ENCODE measurements at regions not wholly inside any gene's neighbourhood (a gene's known extent, or its start where the extent isn't known, plus 50 kb on each side); places are given as distances from the start of the nearest gene placed in this dataset.

DNA sequence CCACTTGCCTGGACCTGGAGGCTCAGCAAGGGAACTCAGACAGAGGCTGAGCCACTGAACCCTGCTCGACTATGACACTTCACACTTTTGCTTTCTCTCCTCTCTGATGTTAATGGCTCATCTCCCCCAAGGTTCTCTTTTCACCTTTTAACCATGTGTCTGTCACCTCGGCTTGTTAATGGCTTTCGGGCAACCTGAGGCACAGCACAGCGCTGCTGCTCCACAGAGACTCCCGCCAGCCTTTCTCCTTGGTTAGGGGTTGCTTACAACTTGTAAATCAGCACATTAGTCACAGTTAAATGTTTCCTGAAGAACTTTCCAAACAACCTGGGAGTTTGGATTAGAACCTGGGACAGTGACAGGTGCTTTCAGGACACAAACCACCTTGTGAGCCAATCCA lies 136.2 kb upstream of the TBX20 start:
- TF ChIP-seq CREB1 (IDR thresholded peaks at IDR 0.05; ENCODE audit: low read depth) (no peak), RAD21 (IDR thresholded peaks at IDR 0.05; ENCODE audit: low read depth) (no peak), TAF1 (IDR thresholded peaks at IDR 0.05; ENCODE audit: low read depth) (no peak), TEAD4 (IDR thresholded peaks at IDR 0.05) (no peak), EP300 (IDR thresholded peaks at IDR 0.05; ENCODE audit: borderline replicate concordance) (no peak), CEBPB (IDR thresholded peaks at IDR 0.05) (no peak), ZBTB7A (IDR thresholded peaks at IDR 0.05; ENCODE audit: low read depth) (no peak), YY1 (IDR thresholded peaks at IDR 0.05; ENCODE audit: low read depth) (no peak), USF1 (IDR thresholded peaks at IDR 0.05) (no peak), FOXM1 (IDR thresholded peaks at IDR 0.05; ENCODE audit: borderline replicate concordance, low read depth) (no peak)
- TF ChIP-seq, protein P1, sequence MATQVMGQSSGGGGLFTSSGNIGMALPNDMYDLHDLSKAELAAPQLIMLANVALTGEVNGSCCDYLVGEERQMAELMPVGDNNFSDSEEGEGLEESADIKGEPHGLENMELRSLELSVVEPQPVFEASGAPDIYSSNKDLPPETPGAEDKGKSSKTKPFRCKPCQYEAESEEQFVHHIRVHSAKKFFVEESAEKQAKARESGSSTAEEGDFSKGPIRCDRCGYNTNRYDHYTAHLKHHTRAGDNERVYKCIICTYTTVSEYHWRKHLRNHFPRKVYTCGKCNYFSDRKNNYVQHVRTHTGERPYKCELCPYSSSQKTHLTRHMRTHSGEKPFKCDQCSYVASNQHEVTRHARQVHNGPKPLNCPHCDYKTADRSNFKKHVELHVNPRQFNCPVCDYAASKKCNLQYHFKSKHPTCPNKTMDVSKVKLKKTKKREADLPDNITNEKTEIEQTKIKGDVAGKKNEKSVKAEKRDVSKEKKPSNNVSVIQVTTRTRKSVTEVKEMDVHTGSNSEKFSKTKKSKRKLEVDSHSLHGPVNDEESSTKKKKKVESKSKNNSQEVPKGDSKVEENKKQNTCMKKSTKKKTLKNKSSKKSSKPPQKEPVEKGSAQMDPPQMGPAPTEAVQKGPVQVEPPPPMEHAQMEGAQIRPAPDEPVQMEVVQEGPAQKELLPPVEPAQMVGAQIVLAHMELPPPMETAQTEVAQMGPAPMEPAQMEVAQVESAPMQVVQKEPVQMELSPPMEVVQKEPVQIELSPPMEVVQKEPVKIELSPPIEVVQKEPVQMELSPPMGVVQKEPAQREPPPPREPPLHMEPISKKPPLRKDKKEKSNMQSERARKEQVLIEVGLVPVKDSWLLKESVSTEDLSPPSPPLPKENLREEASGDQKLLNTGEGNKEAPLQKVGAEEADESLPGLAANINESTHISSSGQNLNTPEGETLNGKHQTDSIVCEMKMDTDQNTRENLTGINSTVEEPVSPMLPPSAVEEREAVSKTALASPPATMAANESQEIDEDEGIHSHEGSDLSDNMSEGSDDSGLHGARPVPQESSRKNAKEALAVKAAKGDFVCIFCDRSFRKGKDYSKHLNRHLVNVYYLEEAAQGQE (IDR thresholded peaks at IDR 0.05; ENCODE audit: low read depth), result no peak

GRCh38 chr7:35389636-35390035 lies 135.7 kb upstream of the TBX20 start:
- TF ChIP-seq NFIC (IDR thresholded peaks at IDR 0.05), result no peak
- no peak for TF ChIP-seq CREB1 (IDR thresholded peaks at IDR 0.05; ENCODE audit: low read depth)
- TF ChIP-seq TEAD4 (IDR thresholded peaks at IDR 0.05), result no peak
- TF ChIP-seq TCF12 (IDR thresholded peaks at IDR 0.05; ENCODE audit: low read depth), result no peak
- no peak for TF ChIP-seq EP300 (IDR thresholded peaks at IDR 0.05; ENCODE audit: borderline replicate concordance)
- TF ChIP-seq FOXM1 (IDR thresholded peaks at IDR 0.05; ENCODE audit: borderline replicate concordance, low read depth), result no peak
- no peak for TF ChIP-seq YY1 (IDR thresholded peaks at IDR 0.05; ENCODE audit: low read depth)
- TF ChIP-seq ZBTB7A (IDR thresholded peaks at IDR 0.05; ENCODE audit: low read depth), result no peak
- TF ChIP-seq TAF1 (IDR thresholded peaks at IDR 0.05; ENCODE audit: low read depth), result no peak
- no peak for TF ChIP-seq MAX (IDR thresholded peaks at IDR 0.05)
- TF ChIP-seq EGR1 (IDR thresholded peaks at IDR 0.05), result no peak
- no peak for TF ChIP-seq USF1 (IDR thresholded peaks at IDR 0.05)
- TF ChIP-seq, protein P1 (IDR thresholded peaks at IDR 0.05; ENCODE audit: low read depth), result no peak
- TF ChIP-seq RAD21 (IDR thresholded peaks at IDR 0.05; ENCODE audit: low read depth), result no peak
- TF ChIP-seq CEBPB (IDR thresholded peaks at IDR 0.05), result no peak

DNA sequence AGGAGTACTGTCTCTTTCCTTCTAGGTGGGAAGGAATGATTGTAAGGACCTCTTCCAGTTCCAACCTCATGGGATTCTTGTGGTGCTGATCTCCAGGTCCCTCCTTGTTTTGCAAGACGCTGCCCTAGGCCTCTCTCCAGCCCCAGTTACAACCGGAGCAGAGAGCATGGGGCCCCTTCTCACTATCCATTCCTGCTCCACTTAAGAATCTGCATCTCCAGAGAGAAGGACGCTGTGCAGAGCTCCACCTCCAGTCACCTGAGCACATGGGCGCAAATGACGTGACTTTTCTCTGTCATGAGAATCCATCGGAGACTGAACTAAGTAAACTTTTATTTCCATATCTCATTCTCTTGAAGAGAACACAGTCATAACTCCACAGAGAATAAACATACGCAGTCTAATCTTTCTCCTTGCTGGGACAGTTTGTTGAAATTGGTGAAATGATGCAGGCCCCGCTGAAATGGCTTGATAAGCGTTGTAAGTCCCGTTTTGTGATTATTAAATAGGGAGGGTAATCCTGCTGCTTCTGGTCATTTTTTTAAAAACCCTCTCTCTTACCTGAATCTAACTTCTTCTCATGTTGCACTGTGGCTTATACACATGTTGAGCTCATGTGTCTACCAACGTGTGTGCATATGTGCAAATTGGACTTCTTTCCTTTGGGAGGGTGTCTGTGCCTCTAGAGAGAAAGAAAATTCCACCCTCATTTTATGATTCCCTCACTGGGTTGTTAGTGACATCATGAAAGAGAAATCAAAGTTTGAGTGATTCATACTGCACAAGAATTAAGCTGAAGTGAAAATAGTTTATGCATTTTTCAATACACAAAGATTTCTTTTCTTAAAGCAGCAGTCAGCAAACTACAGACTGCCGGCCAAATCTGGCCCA lies 133.2 kb upstream of the TBX20 start:
- TF ChIP-seq, protein P1 (IDR thresholded peaks at IDR 0.05; ENCODE audit: low read depth), result no peak
- no peak for TF ChIP-seq CREB1 (IDR thresholded peaks at IDR 0.05; ENCODE audit: low read depth)
- no peak for TF ChIP-seq USF1 (IDR thresholded peaks at IDR 0.05)
- no peak for TF ChIP-seq RAD21 (IDR thresholded peaks at IDR 0.05; ENCODE audit: low read depth)
- TF ChIP-seq FOXM1 (IDR thresholded peaks at IDR 0.05; ENCODE audit: borderline replicate concordance, low read depth), result no peak
- no peak for TF ChIP-seq EP300 (IDR thresholded peaks at IDR 0.05; ENCODE audit: borderline replicate concordance)
- TF ChIP-seq TEAD4 (IDR thresholded peaks at IDR 0.05), result no peak
